WI38 (cell line): ENCODE measurements at regions not wholly inside any gene's neighbourhood (a gene's known extent, or its start where the extent isn't known, plus 50 kb on each side); places are given as distances from the start of the nearest gene placed in this dataset.

Source experiments
- H3K4me3 ChIP-seq: 2 replicates; pipeline ENCODE4 v1.5.1; 2011; ENCODE audit warnings: low read depth, mild to moderate bottlenecking, control low read depth, low read length
- CTCF ChIP-seq: IDR thresholded peaks from 2 replicates; pipeline ENCODE4 v1.5.1; 2012; ENCODE audit warnings: low read depth, mild to moderate bottlenecking, control low read depth, low read length

GRCh38 chr9:80158554-80159170 lies 586.9 kb downstream of the TLE4 start:
- H3K4me3 ChIP-seq = no peak overlapping the region

GRCh38 chr9:80158131-80158530 lies 586.4 kb downstream of the TLE4 start:
- TF ChIP-seq CTCF = no peak
- no peak overlapping the region for H3K4me3 ChIP-seq

More at GRCh38 chr9:80158554-80159170, 586.9 kb downstream of the TLE4 start:
- TF ChIP-seq CTCF = no peak

- no peak overlapping the region for H3K4me3 ChIP-seq
- TF ChIP-seq CTCF = no peak
Measured at GRCh38 chr9:80157561-80157983, 585.8 kb downstream of the TLE4 start.

GRCh38 chr9:80156756-80157472 lies 585.1 kb downstream of the TLE4 start:
- TF ChIP-seq CTCF = no peak
- no peak overlapping the region for H3K4me3 ChIP-seq

DNA sequence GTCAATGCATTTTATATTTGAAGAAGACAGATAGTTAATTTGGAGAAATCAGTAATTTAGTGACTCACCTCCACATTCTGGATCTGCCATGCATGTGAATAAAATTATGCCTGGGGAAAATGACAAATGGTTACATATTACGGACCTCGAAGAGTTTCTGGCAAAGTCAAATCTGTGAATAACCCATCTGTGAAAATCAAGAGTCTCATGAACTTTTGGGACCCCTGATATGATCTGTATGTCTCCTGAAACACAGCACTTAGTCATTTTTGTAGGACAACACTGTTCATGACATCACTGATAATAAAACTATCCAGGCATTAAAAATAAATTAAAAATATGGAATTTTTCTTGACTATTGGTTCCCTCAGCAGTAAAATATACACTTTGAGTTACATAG lies 584.5 kb downstream of the TLE4 start:
- no peak overlapping the region for H3K4me3 ChIP-seq
- TF ChIP-seq CTCF = no peak

DNA sequence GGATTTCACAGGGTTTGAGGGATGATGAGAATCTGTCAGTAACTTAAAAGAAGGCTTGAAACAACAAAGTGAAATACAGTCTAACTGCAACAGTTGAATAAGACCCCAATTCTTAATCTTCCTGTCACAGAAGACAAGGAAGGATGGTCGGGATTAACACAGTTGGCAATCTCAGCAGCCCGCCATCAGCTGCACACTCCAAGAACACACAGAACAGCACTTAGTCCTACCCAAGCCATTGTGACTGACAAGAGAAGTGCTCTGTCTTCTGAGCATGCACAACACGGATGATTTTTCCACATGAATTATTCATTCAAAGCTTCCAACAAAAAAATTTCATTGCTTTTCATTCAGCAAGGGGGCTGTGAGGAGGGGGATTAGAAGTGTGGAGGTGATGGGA lies 576.1 kb downstream of the TLE4 start:
- H3K4me3 ChIP-seq = no peak overlapping the region
- no peak for TF ChIP-seq CTCF

GRCh38 chr9:80146466-80146865 lies 574.7 kb downstream of the TLE4 start:
- no peak overlapping the region for H3K4me3 ChIP-seq
- TF ChIP-seq CTCF = no peak
